GM04503 (cell line): ENCODE measurements at regions not wholly inside any gene's neighbourhood (a gene's known extent, or its start where the extent isn't known, plus 50 kb on each side); places are given as distances from the start of the nearest gene placed in this dataset.
A peak's percentile ranks its signal among the peaks of the same experiment; 100 is the strongest.

Experiments
- DNase-seq: peaks from one replicate; pipeline ENCODE4 v3.0.0-alpha.2; 2012; ENCODE audit warnings: low read depth

DNA sequence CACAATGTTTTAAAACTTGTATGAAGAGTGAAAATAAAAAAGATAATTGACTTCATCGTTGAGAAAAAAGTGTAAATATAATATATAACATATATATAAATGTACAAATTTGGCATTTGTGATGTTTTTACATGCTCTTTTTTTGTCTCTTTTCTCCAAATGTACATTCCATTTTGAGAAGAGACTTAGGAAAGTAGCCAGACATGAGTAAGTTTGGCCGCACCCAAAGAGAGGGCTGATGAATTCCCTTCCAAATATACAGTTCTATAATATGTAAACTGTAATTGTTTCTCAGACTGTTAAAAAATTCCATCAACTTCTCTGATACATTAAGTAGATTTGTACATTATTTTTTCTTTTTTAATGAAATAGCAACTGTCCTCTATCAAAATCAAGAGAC, 193.2 kb upstream of the MAP3K1 start:
- no peak for DNase-seq

DNA sequence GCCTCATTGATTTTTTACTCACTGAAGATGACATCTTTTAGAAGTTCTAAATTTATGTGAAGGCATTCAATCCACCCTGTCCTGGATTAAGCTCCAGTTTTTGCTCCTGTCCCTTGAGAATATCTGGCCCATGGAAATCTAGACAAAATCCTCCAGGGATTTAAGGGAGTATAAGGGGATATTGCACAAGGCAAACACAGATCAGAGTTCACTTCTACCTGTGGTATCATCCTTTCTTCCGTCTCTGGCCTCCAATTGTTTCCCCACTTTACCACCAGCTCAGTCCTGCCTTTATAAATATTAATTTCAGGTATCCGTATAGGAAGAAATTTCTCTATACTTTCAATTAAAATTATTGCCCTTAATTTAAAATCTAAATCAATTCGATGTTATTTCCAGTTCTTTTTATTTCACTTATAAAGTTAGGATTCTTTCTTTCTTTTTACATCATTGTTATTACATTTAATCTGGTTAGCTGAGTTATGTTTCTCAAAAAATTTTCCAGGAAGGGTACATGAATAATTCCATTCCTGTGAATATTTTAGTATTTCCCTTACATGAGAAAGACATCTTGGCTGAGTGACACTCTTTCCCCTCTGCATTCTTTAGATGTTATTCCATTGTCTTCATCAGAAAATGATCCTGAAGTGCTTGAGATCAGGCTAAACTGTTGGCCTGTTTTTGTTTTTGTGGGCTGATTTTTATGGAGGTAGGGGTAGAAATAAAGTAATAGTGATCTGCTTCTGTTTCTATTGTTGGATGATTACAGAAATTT, 194.3 kb upstream of the MAP3K1 start:
- peak; percentile 70 for DNase-seq

DNA sequence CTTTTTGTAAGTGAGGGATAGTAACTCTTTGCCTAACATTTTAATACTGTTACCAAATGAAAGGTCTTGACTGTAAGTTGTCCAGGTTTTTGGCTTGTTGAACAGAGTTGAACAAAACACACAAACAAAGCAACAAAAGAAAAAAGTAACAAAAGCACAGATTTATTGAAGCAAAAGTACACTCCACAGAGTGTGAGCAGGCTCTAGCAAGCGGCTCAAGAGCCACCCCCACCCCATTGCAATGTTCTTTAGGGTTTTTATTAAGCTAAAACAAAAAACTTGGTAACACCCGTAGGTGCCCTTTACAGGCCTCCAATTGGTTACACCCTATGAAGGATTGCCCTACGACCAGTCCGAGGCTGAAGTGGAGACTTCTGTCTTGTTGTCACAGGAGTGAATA, 197.4 kb upstream of the MAP3K1 start:
- DNase-seq, result no peak

DNA sequence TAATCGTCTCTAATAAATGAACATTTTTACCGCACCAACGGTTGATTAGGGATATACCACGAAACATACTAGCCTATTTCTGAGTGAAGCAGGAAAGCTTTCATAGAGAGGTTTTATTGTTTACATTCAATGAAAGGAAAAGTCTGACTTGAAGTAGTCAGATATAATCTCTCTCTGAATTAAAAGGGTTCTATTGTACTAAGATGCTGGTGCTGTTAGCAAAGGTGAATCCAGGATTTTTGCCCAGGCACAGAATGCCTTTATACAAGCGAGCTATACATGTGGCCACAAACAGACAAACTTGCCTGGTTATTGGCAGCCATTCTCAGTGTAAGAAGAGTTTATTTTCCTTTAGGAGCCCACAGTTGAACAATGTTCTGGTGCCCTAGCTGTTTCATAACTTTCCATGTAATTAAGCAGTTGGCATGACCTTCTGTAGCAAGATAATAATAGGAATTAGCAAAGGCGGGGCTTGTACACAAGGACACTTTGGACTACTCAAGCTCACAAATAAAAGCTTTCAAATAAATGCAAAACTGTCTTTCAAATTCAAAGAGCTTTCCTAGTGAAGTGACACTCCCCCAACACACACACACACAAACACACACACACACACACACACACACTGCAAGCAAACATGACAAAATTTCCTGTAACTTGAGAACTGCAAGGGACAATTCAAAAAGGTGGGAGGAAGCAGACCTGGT, 198.7 kb upstream of the MAP3K1 start:
- DNase-seq, result no peak

DNA sequence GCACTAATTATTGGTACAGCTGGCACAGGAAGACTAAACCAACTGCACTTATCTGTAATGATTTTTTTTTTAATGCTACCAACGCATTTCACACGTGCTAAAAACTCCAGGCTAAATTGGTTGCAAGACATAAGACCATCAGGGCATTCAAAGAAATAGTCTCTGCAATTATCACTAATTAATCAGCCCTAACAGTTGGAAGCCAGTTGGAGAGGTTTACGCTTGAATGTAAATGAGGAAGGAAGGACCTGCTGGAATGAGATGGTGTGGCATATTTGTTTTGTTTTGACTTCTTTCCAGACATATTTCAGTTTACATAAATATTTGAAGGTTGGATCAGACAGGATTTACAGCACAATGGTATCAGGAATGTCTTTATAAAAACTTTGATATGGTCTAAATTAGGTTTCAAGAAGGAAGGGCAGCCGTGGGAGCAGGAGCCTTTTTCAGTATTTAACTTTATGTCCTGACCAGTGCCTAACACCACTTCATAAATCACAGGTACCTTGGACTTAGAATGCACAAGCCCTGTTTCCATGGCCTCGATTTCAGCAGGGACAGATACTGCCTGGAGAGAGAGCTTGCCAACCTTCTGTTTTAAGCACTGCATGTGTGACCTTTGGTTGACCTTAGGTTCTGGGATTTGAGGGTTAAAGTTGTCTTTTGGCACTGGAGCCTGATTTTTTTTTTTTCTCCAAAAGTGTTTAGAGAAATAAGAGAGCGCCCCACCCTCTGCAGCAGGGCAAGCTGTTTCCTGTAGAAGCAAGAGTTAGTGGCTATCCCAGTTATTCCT, 199.8 kb upstream of the MAP3K1 start:
- no peak for DNase-seq

DNA sequence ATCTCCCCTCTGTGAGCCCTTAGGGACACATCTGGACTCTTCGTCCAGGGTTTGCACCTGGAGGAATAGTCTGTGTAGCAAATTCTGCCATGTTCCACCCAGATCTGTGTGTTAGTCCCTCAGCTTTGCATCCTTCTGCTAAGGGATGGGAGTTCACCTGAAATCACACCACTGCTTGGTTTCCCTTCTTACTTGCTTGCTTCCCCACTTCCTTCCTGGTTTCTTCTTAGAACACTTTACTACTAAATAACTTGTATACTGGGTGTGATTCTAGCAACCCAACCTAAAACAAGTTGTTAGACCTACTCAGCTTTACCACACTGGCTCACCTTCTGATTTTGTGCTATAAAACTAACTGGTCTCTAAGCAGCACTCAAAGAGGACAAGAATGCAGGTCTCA, 202.6 kb upstream of the MAP3K1 start:
- DNase-seq, result no peak

DNA sequence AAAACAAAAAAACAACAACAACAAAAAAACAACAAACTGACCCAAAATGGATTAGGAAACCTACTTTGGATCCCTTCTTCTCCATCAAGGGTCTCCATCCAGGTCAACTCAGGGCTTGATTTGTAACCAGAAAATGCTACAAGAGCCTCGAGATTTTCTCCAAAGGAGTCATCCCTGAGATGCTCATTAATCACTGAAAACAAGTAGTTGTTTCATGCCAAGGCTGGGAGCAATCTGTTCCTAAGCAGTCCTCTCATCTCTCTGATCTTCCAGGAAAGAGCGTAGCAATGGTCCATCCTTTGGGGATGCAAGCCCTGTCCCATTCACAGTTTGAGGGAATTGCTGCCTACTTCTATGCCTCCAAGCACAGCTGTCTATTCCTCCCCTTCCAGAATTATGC, 203.0 kb upstream of the MAP3K1 start:
- DNase-seq, result no peak

DNA sequence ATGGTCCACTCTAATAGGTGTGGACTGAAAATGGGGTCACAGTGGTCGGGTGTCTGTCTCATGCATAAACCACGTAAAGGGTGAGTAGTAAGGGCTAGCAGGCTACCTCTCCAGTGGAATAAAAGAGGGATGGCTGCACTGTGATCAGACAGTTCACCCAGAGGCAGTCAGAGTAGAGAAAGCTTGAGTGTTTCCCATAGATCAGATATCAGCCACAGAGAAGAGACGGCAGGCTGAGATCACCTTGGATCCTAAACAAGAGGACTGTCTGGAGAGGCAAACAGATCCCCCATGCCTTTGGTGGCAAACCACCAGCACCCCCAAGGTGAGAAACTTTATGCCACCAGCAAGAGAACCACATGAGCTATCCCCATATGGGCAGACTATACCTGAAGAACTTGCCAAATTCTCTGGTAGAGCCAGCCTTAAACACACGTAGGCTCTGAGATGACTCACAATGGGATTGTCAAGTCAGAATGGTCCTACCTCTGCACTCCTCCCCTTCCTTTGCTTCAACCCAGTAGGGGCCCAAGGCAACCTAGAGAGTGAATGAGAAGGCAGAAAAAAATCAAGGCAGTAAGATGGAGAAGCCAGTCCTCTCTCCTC, 205.2 kb upstream of the MAP3K1 start:
- no peak for DNase-seq

DNA sequence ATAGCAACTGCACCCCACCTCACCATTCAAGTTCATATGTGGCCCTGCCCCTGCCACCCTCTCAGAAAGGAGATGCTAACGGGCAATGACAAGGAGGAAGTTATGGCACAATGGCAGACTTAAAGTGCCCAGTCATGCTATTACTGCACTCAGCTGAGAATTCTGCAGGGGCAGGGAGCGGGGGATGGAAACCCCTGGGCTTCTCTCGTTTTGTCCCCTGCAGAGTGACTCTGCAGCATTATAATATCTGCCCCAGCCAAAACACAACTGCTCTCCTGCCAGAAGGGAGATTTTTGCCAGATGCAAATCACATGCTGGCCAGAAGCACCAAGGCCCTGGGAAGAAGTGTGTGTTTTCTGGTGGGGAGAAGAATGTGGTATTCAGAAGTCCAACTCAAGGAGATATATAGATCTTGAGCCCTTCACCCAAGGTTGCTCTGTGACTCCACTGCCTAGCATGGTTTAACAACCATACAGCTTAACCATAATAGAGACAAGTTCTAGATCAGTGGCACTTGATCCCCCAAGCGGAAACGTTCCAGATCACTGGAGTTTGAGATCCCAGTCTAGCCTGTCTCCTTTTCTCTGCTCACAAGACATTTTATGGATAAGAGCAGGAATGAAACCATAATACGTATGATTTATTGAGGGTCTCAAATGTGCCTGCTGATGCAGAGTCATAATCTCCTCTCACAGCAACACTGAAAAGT, 207.0 kb upstream of the MAP3K1 start:
- DNase-seq, result no peak

DNA sequence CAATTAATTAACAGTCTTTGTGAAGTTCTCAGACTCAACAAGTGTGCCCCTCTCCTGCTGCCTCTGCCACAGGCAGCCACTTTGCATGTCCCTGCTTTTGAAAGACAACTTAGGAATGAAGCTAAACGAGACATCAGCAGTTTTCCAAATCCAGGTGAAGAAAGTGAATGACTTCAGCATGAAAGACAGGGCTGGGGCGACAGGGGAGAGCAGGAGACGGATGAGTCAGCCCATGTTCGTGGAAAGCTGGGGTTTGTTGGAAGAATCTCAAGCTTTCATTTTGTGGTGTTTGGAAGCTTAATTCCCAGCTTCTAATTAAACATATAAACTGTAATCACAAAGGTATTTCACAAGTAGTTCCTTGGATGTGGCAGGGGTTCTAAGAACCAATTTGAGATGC, 207.8 kb upstream of the MAP3K1 start:
- no peak for DNase-seq

DNA sequence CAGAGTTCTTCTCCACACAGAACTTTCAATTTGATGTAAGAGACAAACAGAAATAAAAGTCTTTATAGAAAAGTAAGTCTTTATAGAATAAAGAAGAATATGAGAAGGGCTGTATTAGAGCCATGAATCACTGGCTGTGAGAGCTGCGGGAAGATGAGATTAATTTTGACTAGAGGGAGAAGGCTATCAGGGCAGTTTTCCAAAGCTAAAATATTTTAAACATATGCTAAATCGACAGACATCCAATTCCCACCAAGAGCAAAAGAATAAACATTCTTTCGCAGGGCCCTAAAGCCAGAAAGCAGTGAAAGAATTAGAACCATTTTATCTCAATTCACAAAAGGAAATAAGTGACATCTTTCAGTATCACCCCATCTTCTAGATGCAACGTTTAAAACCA, 208.3 kb upstream of the MAP3K1 start:
- DNase-seq, result no peak

DNA sequence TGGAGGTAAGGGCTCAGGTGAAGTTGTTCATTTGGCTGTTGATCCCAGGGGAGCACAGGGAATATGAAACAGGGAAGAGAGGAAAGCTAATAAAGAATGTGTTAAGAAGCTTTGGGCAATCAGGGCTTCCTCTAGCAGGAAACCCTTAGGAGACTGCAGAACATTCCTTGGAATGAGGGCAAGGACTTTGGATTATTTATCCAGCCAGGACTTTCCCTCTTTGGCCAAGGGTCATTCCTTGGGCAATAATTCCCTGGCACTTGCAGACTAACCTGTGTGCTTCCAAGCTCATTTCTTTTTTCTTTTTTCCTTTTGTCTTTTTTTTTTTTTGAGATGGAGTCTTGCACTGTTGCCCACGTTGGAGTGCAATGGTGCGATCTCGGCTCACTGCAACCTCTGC, 209.2 kb upstream of the MAP3K1 start:
- no peak for DNase-seq

DNA sequence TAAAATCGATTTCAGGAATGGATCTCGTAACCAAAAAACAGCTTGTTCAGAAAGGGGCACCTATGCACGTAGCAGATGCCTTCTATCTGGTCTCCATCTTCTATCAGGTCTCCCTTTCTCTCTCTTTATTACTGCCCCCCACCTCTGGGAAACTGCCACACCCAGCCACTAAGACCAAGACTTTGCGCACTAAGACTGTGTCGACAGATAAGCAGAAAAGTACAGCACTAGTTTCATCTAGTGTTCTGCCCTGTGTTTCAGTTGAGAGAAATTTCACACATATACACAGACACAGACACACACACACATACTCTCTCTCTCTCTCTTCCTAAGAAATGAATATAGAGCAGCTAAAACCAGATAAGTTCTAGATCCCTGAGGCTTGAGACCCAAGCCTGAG, 210.1 kb upstream of the MAP3K1 start:
- no peak for DNase-seq

DNA sequence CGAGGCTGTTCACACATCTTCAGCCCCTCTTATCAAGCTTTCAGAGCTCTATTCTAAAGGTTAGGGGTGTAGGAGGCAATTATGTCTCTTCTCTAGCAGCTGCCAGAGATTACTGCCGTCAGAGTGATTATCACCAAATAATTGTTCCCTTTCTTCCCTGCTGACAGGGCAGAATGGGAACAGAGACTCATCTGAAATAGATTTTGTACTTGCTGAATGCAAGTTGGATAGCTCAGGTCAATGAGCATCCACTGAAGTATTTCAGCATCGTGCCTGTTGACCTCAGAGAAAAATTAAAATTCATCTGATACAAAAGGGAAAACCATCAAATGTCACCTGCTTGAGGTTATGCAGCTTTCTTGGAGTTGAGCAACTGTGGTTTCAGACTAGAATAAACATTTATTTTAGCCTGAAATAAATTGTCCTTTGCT, 213.7 kb upstream of the MAP3K1 start:
- no peak for DNase-seq

DNA sequence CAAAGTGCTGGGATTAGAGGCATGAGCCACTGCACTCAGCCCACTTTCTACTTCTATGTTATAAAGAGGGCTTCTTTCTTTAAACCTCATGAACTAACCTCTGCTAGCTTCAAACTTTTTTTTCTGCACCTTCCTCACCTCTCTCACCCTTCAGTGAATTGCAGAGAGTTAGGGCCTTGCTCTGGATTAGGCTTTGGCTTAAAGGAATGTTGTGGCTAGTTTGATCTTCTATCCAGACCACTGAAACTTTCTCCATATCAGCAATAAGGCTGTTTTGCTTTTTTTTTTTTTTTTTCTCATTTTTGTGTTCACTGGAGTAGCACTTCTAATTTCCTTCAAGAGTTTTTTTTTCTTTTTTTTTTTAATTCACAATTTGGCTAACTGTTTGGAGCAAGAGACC, 216.4 kb upstream of the MAP3K1 start:
- DNase-seq, result no peak

DNA sequence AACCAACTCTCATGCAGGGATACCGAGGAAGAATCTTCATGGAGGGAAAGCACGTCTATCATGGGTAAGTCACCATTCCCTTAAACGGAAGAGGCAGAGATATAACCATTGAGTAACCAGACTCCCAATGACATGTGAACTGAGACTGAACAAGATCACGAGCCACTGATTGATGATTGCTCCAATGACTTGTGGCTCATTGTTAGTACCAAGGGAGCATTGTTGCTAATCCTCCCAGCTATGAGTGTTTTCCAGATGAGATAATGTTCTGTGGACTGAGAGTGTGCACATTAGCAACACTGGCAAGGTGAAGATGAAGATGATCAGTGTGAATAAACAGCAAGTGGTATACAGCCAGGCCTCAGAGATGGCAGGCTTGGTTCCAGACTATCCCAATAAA, 219.2 kb upstream of the MAP3K1 start:
- DNase-seq, result no peak

DNA sequence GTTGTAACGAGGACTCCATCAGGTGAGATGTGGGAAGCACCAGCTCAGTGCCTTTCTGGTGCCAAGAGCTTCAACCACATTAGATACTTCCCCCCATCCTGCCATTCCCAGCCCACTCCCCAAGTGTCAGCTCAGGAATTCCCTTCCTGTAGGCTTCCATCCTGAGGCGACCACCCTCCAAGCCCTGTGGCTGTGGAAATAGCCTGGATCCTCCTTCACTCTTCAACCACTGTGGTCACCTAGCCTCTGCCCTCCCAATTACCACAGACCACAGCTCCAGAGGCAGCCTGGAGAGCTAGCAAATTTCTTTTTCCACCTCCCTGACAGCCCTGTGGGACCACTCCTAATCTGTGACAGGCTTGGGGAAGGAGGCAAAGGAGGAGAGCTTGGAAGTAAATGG, 219.8 kb upstream of the MAP3K1 start:
- no peak for DNase-seq

DNA sequence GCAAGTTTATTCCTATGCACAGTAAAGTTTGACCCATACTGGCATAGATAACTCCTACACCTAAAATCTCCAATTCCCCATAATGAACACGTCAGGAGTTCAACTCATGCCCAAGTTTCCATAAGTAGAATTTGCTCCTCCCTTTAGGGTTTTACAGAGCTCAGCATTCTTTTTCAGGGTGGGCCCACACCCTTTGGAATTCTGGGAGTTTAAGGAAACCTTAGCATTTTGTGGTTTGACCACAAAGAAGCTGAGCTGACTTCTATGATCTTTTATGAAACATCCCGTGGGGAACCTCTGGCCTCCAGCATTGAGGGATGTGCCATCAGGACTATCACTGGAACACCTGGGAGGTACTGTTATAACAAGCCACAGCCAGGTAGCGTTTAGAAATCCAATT, 220.6 kb upstream of the MAP3K1 start:
- DNase-seq, result no peak

DNA sequence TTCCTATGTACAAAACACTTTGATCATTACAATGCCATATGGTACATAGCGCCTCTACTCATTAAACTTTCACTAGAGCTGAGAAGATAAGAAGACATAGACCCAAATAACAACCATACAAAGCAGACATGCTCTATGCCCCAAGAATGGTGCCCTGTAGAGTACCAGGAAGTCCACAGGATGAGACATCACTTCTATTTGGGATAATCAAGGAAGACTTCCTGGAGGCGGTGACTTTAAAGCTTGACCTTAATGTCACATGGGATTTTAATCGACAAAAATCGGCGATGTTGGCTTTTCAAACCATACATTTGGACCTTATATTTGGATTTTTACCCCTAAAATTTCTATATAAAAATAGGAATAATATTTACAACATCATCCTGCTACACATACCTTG, 224.3 kb upstream of the MAP3K1 start:
- DNase-seq, result no peak

DNA sequence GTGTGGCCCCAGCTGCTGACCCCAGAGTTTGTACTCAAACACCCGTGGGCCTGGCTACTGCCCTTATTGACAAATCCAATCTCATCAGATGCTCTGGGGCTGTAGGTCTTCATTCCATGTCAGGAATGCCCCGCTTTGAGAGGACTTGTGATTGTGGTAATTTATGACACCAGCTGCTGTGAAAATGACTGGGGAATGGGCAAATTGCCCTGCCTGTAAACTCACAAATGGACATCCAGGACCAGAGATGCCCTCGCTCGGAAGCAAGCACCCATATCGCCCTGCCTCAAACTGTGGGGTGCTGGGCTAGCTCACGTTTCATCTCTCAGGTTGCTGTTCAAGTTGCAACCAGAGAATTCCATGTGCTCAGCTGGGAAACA, 225.9 kb upstream of the MAP3K1 start:
- DNase-seq, result no peak

DNA sequence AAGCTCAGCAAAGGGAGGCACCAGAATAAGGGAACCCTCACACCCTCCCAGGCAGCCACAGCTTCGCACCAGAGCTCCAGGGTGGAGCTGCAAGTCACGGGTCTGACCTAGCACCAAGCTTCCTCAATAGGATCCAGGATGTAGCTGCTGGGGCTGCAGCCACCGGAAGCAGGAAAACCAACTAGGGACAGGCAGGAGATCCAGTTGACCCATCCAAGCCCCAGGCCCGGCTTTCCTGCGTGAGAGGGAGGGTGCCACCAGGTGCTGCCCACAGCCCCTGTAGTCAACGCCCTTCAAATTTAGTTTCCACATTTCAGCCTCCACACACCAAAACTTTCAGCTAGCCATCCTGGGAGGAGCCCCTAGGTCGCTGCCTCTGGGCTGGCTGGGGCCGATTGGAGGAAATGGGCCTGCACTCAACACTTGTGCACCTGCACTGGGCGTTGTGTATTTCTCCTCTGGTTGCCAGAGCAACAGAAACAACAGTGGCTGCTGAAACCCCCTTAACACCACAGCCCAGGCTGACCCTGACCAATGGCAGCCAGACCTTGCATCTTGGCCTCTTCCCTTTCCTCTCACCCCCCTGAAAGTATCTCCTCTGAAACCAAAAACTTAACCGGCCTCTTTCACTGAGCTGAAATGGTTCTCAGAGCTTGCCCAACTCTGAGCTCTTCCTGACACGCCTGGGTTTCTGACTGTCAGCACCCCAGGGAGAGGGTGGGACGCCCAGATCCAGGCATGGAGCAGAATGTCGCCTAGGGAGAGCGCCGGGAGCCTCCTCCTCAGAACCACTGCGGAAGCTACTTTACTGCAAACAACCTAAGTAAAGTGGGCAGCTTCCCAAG, 226.5 kb upstream of the MAP3K1 start:
- DNase-seq, result no peak
